ENCODE measurements at regions not wholly inside any gene's neighbourhood (a gene's known extent, or its start where the extent isn't known, plus 50 kb on each side); places are given as distances from the start of the nearest gene placed in this dataset.
"Not testable (repeated sequence)": the region's sequence is repeated elsewhere in the genome, so short reads cannot be mapped to it uniquely, and the experiment has no call there.

DNA sequence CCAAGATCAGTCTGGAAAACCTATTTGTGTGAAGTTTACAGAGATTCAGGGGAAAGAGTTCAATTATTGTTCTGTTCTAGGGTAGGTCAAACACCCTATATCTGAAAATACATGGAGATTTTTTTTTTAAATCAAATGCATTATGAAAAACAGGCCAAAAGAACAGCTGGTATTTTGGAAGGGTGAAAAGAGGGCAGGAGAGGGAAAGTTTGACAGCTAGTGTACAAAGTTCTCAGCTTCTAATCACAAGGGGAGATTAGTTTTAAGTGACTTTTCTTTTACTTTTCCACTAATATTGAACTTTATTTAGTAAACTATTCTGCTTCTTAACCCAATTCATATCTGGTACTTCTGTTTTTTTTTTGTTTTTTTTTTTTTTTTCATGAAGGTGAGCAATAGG is 66.2 kb upstream of the GRID2 start:
- intact Hi-C loops (cut with DNase I; ENCODE audit: low total_unique reads): no loop called here
- no peak overlapping the region for H3K27ac ChIP-seq

GRCh38 chr4:92241094-92241493 is 62.7 kb upstream of the GRID2 start:
- TF ChIP-seq CTCF (IDR thresholded peaks at IDR 0.05): no peak
- H3K27me3 ChIP-seq: no peaks in the 10 kb centered on the region
- H3K27ac ChIP-seq: no peak overlapping the region
- peaks cover 0 to 8% (median 0%) of the 10 kb centered on the region in 3 donors for H3K9me3 ChIP-seq
- no peaks in the 10 kb centered on the region for H3K4me1 ChIP-seq
- no peaks in the 10 kb centered on the region for H3K36me3 ChIP-seq
- no peak overlapping the region for H3K4me3 ChIP-seq
- no peak for DNase-seq
- intact Hi-C loops (cut with DNase I; ENCODE audit: low total_unique reads): no loop called here

More for the DNA sequence above, 66.2 kb upstream of the GRID2 start:
- Histone ChIP-seq H3K36me3 (no peaks in the 10 kb centered on the region), H3K27me3 (no peaks in the 10 kb centered on the region), H3K9me3 (peaks cover 0 to 8% (median 0%) of the 10 kb centered on the region in 3 donors), H3K4me3 (no peak overlapping the region), H3K4me1 (no peaks in the 10 kb centered on the region)
- no peak for TF ChIP-seq CTCF (IDR thresholded peaks at IDR 0.05)
- DNase-seq: no peak

DNA sequence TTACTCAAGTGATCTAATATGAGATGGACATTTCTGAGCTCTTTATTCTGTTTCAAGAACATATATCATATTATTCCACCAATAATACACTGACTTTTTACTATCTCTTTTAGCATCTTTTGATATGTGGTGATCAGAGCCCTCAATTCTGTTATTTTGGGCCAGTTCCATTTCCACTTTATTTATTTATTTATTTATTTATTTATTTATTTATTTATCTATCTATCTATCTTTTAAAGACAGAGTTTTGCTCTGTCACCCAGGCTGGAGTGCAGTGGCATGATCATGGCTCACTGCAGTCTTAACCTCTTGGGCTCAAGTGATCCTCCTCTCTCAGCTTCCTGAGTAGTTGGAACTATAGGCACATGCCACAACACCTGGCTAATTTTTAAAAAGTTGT is 57.4 kb upstream of the GRID2 start:
- intact Hi-C loops (cut with DNase I; ENCODE audit: low total_unique reads): no loop called here
- Histone ChIP-seq H3K4me3 (no peak overlapping the region), H3K4me1 (no peaks in the 10 kb centered on the region), H3K9me3 (no peaks in the 10 kb centered on the region), H3K36me3 (no peaks in the 10 kb centered on the region), H3K27me3 (no peaks in the 10 kb centered on the region), H3K27ac (no peak overlapping the region)
- no peak for DNase-seq
- no peak for TF ChIP-seq CTCF (IDR thresholded peaks at IDR 0.05)

- no peak overlapping the region for H3K4me3 ChIP-seq
- no peak for TF ChIP-seq CTCF (IDR thresholded peaks at IDR 0.05)
- intact Hi-C loops (cut with DNase I; ENCODE audit: low total_unique reads): no loop called here
- H3K9me3 ChIP-seq: no peaks in the 10 kb centered on the region
- no peaks in the 10 kb centered on the region for H3K27me3 ChIP-seq
- no peak for DNase-seq
- no peaks in the 10 kb centered on the region for H3K4me1 ChIP-seq
- no peak overlapping the region for H3K27ac ChIP-seq
- no peaks in the 10 kb centered on the region for H3K36me3 ChIP-seq
Measured at GRCh38 chr4:92249541-92249940, 54.2 kb upstream of the GRID2 start.

DNA sequence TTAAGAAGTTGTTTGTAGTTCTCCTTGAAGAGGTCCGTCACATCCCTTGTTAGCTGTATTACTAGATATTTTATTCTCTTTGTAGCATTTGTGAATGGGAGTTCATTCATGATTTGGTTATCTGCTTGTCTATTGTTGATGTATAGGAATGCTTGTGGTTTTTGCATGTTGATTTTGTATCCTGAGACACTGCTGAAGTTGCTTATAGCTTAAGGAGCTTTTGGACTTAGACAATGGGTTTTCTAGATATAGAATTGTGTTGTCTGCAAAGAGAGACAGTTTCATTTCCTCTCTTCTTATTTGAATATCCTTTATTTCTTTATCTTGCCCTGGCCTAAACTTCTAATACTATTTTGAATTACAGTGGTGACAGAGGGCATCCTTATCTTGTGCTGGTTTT is 52.1 kb upstream of the GRID2 start:
- H3K36me3 ChIP-seq: no peaks in the 10 kb centered on the region

DNA sequence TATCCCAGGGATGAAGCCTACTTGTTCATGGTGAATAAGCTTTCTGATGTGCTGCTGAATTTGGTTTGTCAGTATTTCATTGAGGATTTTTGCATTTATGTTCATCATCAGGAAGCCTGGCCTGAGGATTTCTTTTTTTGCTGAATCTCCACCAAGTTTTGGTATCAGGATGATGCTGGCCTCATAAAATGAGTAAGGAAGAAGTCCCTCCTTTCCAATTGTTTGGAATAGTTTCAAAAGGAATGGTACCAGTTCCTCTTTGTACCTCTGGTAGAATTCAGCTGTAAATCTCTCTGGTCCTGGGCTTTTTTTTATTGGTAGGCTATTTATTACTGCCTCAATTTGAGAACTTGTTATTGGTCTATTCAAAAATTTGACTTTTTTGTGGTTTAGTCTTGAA is 51.4 kb upstream of the GRID2 start:
- H3K4me3 ChIP-seq; intact Hi-C loops (cut with DNase I; ENCODE audit: low total_unique reads): not testable (repeated sequence)
- H3K9me3 ChIP-seq: peaks cover 0 to 12% (median 0%) of the 10 kb centered on the region in 3 donors

More for the DNA sequence above, 52.1 kb upstream of the GRID2 start:
- intact Hi-C loops (cut with DNase I; ENCODE audit: low total_unique reads): no loop called here
- no peak overlapping the region for H3K27ac ChIP-seq
- no peaks in the 10 kb centered on the region for H3K4me1 ChIP-seq
- no peaks in the 10 kb centered on the region for H3K27me3 ChIP-seq
- no peak for DNase-seq
- no peak overlapping the region for H3K4me3 ChIP-seq
- TF ChIP-seq CTCF (IDR thresholded peaks at IDR 0.05): no peak
- peaks cover 0 to 12% (median 0%) of the 10 kb centered on the region in 3 donors for H3K9me3 ChIP-seq

More for the DNA sequence above, 51.4 kb upstream of the GRID2 start:
- not testable (repeated sequence) for H3K4me1 ChIP-seq, H3K36me3 ChIP-seq, H3K27me3 ChIP-seq, DNase-seq, H3K27ac ChIP-seq
